Transverse colon (tissue), 4 donors: ENCODE measurements at regions not wholly inside any gene's neighbourhood (a gene's known extent, or its start where the extent isn't known, plus 50 kb on each side); places are given as distances from the start of the nearest gene placed in this dataset.
"Not testable (repeated sequence)": the region's sequence is repeated elsewhere in the genome, so short reads cannot be mapped to it uniquely, and the experiment has no call there.

Source experiments
- DNase-seq: peaks from one replicate; pipeline ENCODE4 v3.0.0-alpha.2; 2019
- H3K27ac ChIP-seq, 4 donors: fragments of 200-600 bp; sonication (generic); 2 replicates each; pipeline ENCODE4 v1.5.1; 2016 to 2018; ENCODE audit warnings: inconsistent platforms in 4 of 4
- H3K27me3 ChIP-seq: fragments of 200-600 bp; sonication (generic); 2 replicates; pipeline ENCODE4 v1.5.1; 2017; ENCODE audit warnings: inconsistent platforms
- H3K36me3 ChIP-seq, 4 donors: fragments of 200-600 bp; sonication (generic); 2 replicates each; pipeline ENCODE4 v1.5.1; 2017 to 2019; ENCODE audit warnings: inconsistent platforms in 4 of 4
- H3K4me1 ChIP-seq, 4 donors: fragments of 200-600 bp; sonication (generic); 2 replicates each; pipeline ENCODE4 v1.5.1; 2017 to 2020; ENCODE audit warnings: inconsistent platforms in 4 of 4
- H3K4me3 ChIP-seq, 4 donors: fragments of 200-600 bp; sonication (generic); 1 replicate in 1 of 4; 2 replicates in 3 of 4; pipeline versions ENCODE4 v1.5.1 to v1.6.1; 2017 to 2019; ENCODE audit warnings: inconsistent platforms in 4 of 4
- H3K9me3 ChIP-seq, 2 donors: fragments of 200-600 bp; sonication (generic); 2 replicates each; pipeline ENCODE4 v1.5.1; 2017 to 2019; ENCODE audit warnings: inconsistent platforms in 2 of 2
- CTCF ChIP-seq, 5 experiments: fragments of 200-600 bp in 3 of 5; fragments of 450-650 bp in 2 of 5; sonication (generic) in 3 of 5; IDR thresholded peaks; 1 replicate in 2 of 5; 2 replicates in 3 of 5; pipeline ENCODE4 v1.5.1; 2016 to 2017; ENCODE audit warnings: antibody characterized with exemption in 5 of 5, inconsistent platforms in 3 of 5, mild to moderate bottlenecking in 2 of 5, moderate library complexity in 1 of 5
- EP300 ChIP-seq: sonication (generic); formaldehyde crosslinking; IDR thresholded peaks from one replicate; pipeline ENCODE4 v1.6.1; 2017; ENCODE audit warnings: antibody characterized with exemption, low read depth
- POLR2A ChIP-seq: fragments of 450-650 bp; IDR thresholded peaks from one replicate; pipeline ENCODE4 v1.6.1; 2016; ENCODE audit warnings: antibody characterized with exemption, mild to moderate bottlenecking, moderate library complexity
- POLR2AphosphoS5 ChIP-seq, 3 donors: sonication (generic); formaldehyde crosslinking; IDR thresholded peaks; one replicate each; pipeline ENCODE4 v1.6.1; 2016; ENCODE audit warnings: antibody characterized with exemption in 3 of 3
- WGBS, 2 donors: methylation state at CpG; one replicate each; pipeline ENCODE4 v1.1.5; 2018; ENCODE audit warnings: low coverage in 1 of 2; 5-methylcytosine and 5-hydroxymethylcytosine counted together
- in situ Hi-C, 4 donors: fragments of 200-750 bp; cut with MboI; loops; one replicate each; pipeline versions ENCODE4 v1.15.0 to v1.15.1; 2017; ENCODE audit warnings: low sequenced_read_pairs in 3 of 4, low pct_ligation_motif_present in 1 of 4, low pct_unique_long_range_greater_than_20kb in 1 of 4
- intact Hi-C: fragments of 100-400 bp; cut with DNase I; formaldehyde crosslinking; loops from one replicate; pipeline ENCODE4 v1.15.1; 2023; ENCODE audit warnings: low total_unique reads

DNA sequence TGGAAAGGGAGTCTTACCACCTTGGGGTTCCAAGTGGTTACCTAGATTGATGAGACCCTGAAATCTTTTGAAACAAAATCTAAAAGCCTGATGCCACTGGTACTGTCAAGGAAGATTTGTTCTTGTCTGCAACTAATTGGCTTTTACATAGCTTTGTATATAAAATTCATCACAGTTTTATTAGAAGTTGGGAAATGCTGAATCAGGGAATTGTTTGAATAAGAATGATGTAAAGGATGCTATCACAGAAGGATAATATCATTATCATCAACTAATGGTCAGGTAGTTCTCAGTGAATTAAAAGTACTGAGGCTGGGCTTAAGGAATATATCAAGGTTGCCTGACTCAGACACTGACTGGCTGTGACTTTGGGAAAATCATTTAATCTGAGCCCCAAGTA lies 248.3 kb upstream of the STXBP6 start:
- Histone ChIP-seq H3K36me3 (no peaks in the 10 kb centered on the region), H3K27ac (no peak overlapping the region), H3K4me3 (no peak overlapping the region), H3K4me1 (no peaks in the 10 kb centered on the region), H3K27me3 (no peaks in the 10 kb centered on the region), H3K9me3 (no peaks in the 10 kb centered on the region)
- intact Hi-C loops: no loop called here
- in situ Hi-C loops: no loop called here
- no peak for TF ChIP-seq EP300
- no peak for TF ChIP-seq POLR2A
- TF ChIP-seq CTCF (IDR thresholded peaks at IDR 0.05): no peak
- no peak for DNase-seq

DNA sequence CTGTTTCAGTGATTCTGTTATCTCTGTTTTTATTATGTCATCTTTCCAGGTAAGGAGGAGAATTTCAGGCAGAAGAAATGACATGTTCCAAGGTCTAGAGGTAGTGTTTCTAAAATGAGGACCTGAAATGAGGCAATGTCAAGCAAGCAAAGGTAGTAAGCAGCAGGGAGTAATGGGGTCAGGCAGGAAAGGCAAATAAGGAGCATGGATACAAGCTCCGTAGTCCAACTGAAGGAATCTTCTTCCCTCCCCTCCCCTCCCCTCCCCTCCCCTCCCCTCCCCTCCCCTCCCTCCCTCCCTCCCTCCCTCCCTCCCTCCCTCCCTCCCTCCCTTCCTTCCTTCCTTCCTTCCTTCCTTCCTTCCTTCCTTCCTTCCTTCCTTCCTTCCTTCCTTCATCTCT lies 240.2 kb upstream of the STXBP6 start:
- H3K9me3 ChIP-seq, in situ Hi-C loops, H3K4me3 ChIP-seq, DNase-seq, H3K36me3 ChIP-seq, H3K4me1 ChIP-seq, intact Hi-C loops, H3K27me3 ChIP-seq, H3K27ac ChIP-seq: not testable (repeated sequence)
- WGBS, 2 donors: 69 to 83% methylated on average over 1 of the region's 1 CpG

- Histone ChIP-seq H3K36me3 (no peaks in the 10 kb centered on the region), H3K4me3 (no peak overlapping the region), H3K4me1 (no peaks in the 10 kb centered on the region), H3K27me3 (no peaks in the 10 kb centered on the region), H3K27ac (no peak overlapping the region), H3K9me3 (no peaks in the 10 kb centered on the region)
- intact Hi-C loops (no loop called here), in situ Hi-C loops (no loop called here)
- no peak for DNase-seq
- TF ChIP-seq POLR2A (no peak), EP300 (no peak), POLR2AphosphoS5 (IDR thresholded peaks at IDR 0.05) (no peak), CTCF (IDR thresholded peaks at IDR 0.05) (no peak)
- 42 to 69% methylated on average over 2 of the region's 2 CpGs for WGBS, 2 donors
Observed at GRCh38 chr14:25274529-25274928, 224.6 kb upstream of the STXBP6 start.

DNA sequence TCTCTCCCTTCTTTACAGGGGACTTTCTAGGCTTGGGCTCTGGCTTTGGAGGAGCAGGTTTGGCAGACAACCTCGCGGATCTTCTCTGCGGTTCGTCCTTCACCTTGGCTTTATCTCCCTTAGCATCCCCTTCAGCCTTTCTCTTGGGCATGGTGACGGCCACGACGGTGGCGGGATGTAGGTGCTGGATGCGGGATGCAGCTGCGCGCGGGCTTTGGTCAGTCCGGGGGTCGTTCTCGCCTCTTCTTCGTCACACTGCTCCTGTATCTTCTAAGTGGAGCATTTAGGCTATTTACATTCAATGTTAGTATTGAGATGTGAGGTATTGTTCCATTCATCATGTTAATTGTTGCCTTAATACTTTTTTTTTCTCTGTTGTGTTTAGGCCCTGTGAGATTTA lies 217.2 kb upstream of the STXBP6 start:
- WGBS, 2 donors: 92 to 95% methylated on average over 7 to 16 of the region's 16 CpGs

More for the DNA sequence above, 217.2 kb upstream of the STXBP6 start:
- TF ChIP-seq EP300 (no peak), POLR2AphosphoS5 (IDR thresholded peaks at IDR 0.05) (no peak), POLR2A (no peak), CTCF (IDR thresholded peaks at IDR 0.05) (no peak)
- Histone ChIP-seq H3K27me3 (no peaks in the 10 kb centered on the region), H3K27ac (no peak overlapping the region), H3K36me3 (no peaks in the 10 kb centered on the region), H3K4me3 (no peak overlapping the region), H3K9me3 (no peaks in the 10 kb centered on the region), H3K4me1 (no peaks in the 10 kb centered on the region)
- in situ Hi-C loops: no loop called here
- no peak for DNase-seq
- intact Hi-C loops: no loop called here
